Neural crest cell (in vitro differentiated cells): ENCODE measurements at regions not wholly inside any gene's neighbourhood (a gene's known extent, or its start where the extent isn't known, plus 50 kb on each side); places are given as distances from the start of the nearest gene placed in this dataset.

ENCODE experiments used
- DNase-seq: peaks from one replicate; pipeline ENCODE4 v3.0.0; 2021; ENCODE audit warnings: low read depth, mixed read lengths, low spot score
- H3K27ac Mint-ChIP-seq: one replicate; pipeline ENCODE4 v1.8.0; 2021; ENCODE audit warnings: mild to moderate bottlenecking, mixed read lengths; ENCODE audit not compliant: unreplicated experiment
- H3K27me3 Mint-ChIP-seq: 2 replicates; pipeline ENCODE4 v1.8.0; 2021; ENCODE audit warnings: low read depth, mild to moderate bottlenecking, mixed read lengths
- H3K36me3 Mint-ChIP-seq: 2 replicates; pipeline ENCODE4 v1.8.0; 2021; ENCODE audit warnings: low read depth, mild to moderate bottlenecking, mixed read lengths
- H3K4me1 Mint-ChIP-seq: 2 replicates; pipeline ENCODE4 v1.8.0; 2021; ENCODE audit warnings: mixed read lengths
- H3K4me3 Mint-ChIP-seq: one replicate; pipeline ENCODE4 v1.8.0; 2021; ENCODE audit warnings: mild to moderate bottlenecking, mixed read lengths
- H3K9me3 Mint-ChIP-seq: 2 replicates; pipeline ENCODE4 v1.8.0; 2021; ENCODE audit warnings: mixed read lengths
- CTCF ChIP-seq: fragments of 200-600 bp; sonication (generic); conservative IDR thresholded peaks from 2 replicates; pipeline ENCODE4 v1.5.0; 2021; ENCODE audit warnings: antibody characterized with exemption, mild to moderate bottlenecking

- Mint-ChIP-seq H3K4me1 (peaks cover 40% of the 10 kb centered on the region), H3K9me3 (peaks cover 11% of the 10 kb centered on the region), H3K27me3 (no peaks in the 10 kb centered on the region), H3K4me3 (no peak overlapping the region), H3K27ac (no peak overlapping the region), H3K36me3 (peaks cover 6% of the 10 kb centered on the region)
- TF ChIP-seq CTCF: no peak
- DNase-seq: no peak
Observed at GRCh38 chr15:70507772-70508371, 255.5 kb downstream of the UACA start.

- no peak for DNase-seq
- no peak overlapping the region for H3K4me3 Mint-ChIP-seq
- H3K36me3 Mint-ChIP-seq: peaks cover 6% of the 10 kb centered on the region
- peak overlapping the region; percentile 27 for H3K27ac Mint-ChIP-seq
- H3K27me3 Mint-ChIP-seq: no peaks in the 10 kb centered on the region
- peaks cover 44% of the 10 kb centered on the region for H3K4me1 Mint-ChIP-seq
- H3K9me3 Mint-ChIP-seq: peaks cover 11% of the 10 kb centered on the region
- TF ChIP-seq CTCF: no peak
Observed at GRCh38 chr15:70505936-70506912, 257.1 kb downstream of the UACA start.

- H3K27me3 Mint-ChIP-seq: no peaks in the 10 kb centered on the region
- H3K4me3 Mint-ChIP-seq: no peak overlapping the region
- DNase-seq: no peak
- peak overlapping the region; percentile 27 for H3K27ac Mint-ChIP-seq
- peaks cover 8% of the 10 kb centered on the region for H3K9me3 Mint-ChIP-seq
- TF ChIP-seq CTCF: no peak
- peaks cover 6% of the 10 kb centered on the region for H3K36me3 Mint-ChIP-seq
- peaks cover 44% of the 10 kb centered on the region for H3K4me1 Mint-ChIP-seq
Observed at GRCh38 chr15:70505411-70505919, 257.9 kb downstream of the UACA start.

GRCh38 chr15:70504988-70505387 lies 258.4 kb downstream of the UACA start:
- peak overlapping the region; percentile 95 for H3K27ac Mint-ChIP-seq
- H3K4me3 Mint-ChIP-seq: no peak overlapping the region
- H3K36me3 Mint-ChIP-seq: peaks cover 4% of the 10 kb centered on the region
- no peak for DNase-seq
- TF ChIP-seq CTCF: no peak
- peaks cover 44% of the 10 kb centered on the region for H3K4me1 Mint-ChIP-seq
- peaks cover 4% of the 10 kb centered on the region for H3K9me3 Mint-ChIP-seq
- no peaks in the 10 kb centered on the region for H3K27me3 Mint-ChIP-seq

- Mint-ChIP-seq H3K27me3 (no peaks in the 10 kb centered on the region), H3K9me3 (peaks cover 2% of the 10 kb centered on the region), H3K4me3 (peak overlapping the region; percentile 2), H3K4me1 (peaks cover 49% of the 10 kb centered on the region), H3K36me3 (peaks cover 3% of the 10 kb centered on the region), H3K27ac (peak overlapping the region; percentile 95)
- TF ChIP-seq CTCF: no peak
- DNase-seq: peak; percentile 30
Observed at GRCh38 chr15:70504299-70504951, 258.9 kb downstream of the UACA start.
